Stimulated activated naive CD8-positive, alpha-beta T cell treated with anti-CD3 and anti-CD28 coated beads, Interleukin-15, Interleukin-2, amounts not matched to agents 100 ng/mL and 50 ng/mL, for 24 hours (primary cell): ENCODE measurements at regions not wholly inside any gene's neighbourhood (a gene's known extent, or its start where the extent isn't known, plus 50 kb on each side); places are given as distances from the start of the nearest gene placed in this dataset.

Experiments used
- H3K27ac Mint-ChIP-seq: one replicate; pipeline ENCODE4 v1.8.0; 2021; ENCODE audit warnings: mild to moderate bottlenecking, mixed read lengths
- H3K27me3 Mint-ChIP-seq: one replicate; pipeline ENCODE4 v1.8.0; 2021; ENCODE audit warnings: mixed read lengths
- H3K36me3 Mint-ChIP-seq: one replicate; pipeline ENCODE4 v1.8.0; 2021; ENCODE audit warnings: low read depth, mixed read lengths
- H3K4me1 Mint-ChIP-seq: one replicate; pipeline ENCODE4 v1.8.0; 2021; ENCODE audit warnings: low read depth, mixed read lengths
- H3K4me3 Mint-ChIP-seq: one replicate; pipeline ENCODE4 v1.8.0; 2021; ENCODE audit warnings: mild to moderate bottlenecking, mixed read lengths
- H3K9me3 Mint-ChIP-seq: one replicate; pipeline ENCODE4 v1.8.0; 2021; ENCODE audit warnings: mixed read lengths

DNA sequence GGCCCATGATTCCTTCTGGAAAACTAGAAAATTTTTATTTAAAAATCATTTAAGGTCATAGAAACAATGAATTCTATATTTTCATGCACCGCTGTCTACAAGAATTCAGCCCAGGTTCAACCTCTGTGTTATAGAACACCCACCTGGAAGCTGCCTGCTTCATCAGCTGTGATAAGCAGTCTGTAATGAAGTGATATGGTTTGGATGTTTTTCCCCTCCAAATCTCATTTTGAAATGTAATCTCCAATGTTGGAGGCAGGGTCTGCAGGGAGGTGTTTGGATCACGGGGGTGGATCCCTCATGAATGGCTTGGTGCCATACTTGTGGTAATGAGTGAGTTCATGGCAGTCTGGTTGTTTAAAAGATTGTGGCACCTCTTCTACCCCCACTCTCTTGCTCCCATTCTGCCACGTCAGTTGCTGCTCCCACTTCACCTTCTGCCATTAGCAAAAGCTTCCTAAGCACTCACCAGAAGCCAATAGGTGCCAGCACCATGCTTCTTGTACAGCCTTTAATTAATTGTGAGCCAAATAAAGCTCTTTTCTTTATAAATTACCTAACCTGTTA lies 55.6 kb downstream of the MRPL32 start:
- Mint-ChIP-seq H3K27ac (no peak overlapping the region), H3K4me3 (no peak overlapping the region), H3K27me3 (peaks cover 29% of the 10 kb centered on the region), H3K9me3 (peaks cover 8% of the 10 kb centered on the region), H3K4me1 (no peaks in the 10 kb centered on the region), H3K36me3 (no peaks in the 10 kb centered on the region)

DNA sequence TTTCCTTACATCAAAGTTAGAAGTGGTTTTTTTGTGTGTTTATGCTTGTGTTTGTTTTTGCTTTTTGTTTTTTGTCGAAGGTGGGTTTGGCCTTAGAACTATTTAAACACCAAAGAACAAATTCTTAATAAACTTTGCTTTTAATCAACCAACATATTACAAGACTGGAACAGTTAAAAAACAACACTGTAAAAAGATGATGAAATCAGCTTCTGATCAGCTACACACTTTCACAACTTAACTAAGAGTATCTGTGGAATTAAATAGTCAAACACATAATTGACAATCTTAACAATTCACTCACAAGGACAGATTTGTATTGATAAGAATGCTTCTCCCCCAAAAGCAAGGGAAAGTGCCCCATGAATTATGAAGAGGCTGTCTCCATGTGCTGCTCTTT lies 58.8 kb downstream of the MRPL32 start:
- Mint-ChIP-seq H3K9me3 (no peaks in the 10 kb centered on the region), H3K27ac (no peak overlapping the region), H3K4me3 (no peak overlapping the region), H3K4me1 (no peaks in the 10 kb centered on the region), H3K36me3 (no peaks in the 10 kb centered on the region), H3K27me3 (peaks cover 27% of the 10 kb centered on the region)

DNA sequence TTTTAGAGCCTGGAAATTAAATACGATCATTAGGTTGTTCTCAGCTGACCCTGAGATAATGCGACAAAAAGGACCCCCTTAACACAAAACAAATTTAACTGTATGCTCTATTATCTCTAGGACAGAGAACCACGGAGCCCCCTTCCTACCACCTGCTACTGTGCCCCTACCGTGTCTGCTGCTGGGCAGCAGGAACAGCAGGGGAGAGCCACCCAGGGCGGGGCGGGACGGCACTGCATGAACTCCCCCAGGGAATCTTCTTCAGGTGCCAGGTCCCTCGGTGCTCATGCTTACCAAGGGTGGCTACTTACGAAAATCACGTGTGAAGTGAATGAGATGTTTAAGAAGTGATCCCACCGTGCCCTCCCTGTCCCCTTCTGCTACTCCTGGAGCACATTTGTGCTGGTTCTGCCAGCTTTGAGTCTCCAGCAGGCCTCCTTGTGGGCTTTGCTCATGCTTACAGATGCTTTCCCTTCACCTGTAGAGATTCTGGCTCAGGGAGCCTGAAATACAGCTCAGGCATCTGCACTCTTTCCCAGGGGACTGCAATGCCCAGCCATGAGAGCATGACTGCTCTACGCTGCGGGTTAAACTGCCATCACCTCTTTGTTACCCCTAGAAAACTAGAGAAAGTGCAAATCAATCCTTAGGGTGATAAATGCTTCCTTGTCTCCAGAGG lies 59.9 kb downstream of the MRPL32 start:
- no peak overlapping the region for H3K27ac Mint-ChIP-seq
- no peaks in the 10 kb centered on the region for H3K36me3 Mint-ChIP-seq
- H3K4me1 Mint-ChIP-seq: no peaks in the 10 kb centered on the region
- H3K4me3 Mint-ChIP-seq: no peak overlapping the region
- H3K9me3 Mint-ChIP-seq: no peaks in the 10 kb centered on the region
- peaks cover 17% of the 10 kb centered on the region for H3K27me3 Mint-ChIP-seq

DNA sequence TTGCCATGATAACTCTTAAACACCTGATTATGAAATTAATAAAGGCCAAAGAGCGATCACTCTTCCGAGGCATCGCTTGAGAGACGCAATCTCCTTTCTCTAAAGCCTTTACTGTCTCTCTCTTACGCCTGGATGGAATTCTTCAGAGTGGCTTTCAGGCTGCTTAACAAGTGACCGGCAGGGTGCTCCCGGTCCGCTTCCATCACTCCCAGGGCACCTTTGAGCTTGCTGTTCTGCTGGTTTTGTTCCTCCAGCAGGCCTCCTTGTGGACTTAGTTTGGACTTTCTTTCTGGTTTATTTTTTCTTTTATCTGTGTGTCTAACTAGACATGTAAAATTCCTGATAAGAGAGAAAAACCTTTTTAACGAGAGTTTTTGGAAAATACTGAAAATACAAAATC lies 60.9 kb downstream of the MRPL32 start:
- Mint-ChIP-seq H3K4me1 (no peaks in the 10 kb centered on the region), H3K36me3 (no peaks in the 10 kb centered on the region), H3K9me3 (no peaks in the 10 kb centered on the region), H3K27me3 (peaks cover 16% of the 10 kb centered on the region), H3K27ac (no peak overlapping the region), H3K4me3 (no peak overlapping the region)

DNA sequence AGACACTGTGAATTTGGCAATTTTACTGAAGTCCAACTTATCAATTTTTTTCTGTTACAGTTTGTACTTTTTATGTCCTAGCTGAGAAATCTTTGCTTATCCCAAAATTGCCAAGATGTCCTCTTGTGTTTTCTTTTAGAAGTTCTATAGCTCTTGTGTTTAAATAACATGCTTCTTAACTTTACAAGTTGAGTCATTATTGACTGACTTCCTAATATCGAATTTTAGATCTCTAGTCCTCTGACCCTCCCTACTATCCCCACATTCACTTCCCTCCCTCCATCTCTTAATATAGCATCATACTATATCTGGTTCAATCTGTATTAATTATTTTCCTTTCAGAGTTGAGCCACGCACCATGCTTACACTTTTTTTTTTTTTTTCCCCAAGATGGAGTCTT lies 61.9 kb downstream of the MRPL32 start:
- Mint-ChIP-seq H3K4me3 (no peak overlapping the region), H3K27ac (no peak overlapping the region), H3K36me3 (no peaks in the 10 kb centered on the region), H3K9me3 (no peaks in the 10 kb centered on the region), H3K4me1 (no peaks in the 10 kb centered on the region), H3K27me3 (peaks cover 9% of the 10 kb centered on the region)

DNA sequence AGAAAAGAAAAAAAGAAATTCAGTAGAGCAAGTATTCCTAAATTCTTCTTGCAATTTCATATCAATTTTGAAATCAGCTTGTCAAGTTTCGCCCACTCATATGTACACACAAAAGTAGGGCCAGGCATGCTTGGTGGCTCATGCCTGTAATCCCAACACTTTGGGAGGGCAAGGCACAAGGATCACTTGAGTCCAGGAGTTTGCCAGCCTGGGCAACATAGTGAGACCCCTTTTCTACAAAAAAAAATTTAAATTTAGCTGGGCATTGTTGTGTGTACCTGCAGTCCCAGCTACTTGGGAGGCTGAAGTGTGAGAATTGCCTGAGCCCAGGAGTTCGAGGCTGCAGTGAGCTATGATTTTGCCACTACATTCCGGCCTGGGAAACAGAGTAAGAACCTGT lies 65.4 kb downstream of the MRPL32 start:
- H3K9me3 Mint-ChIP-seq: no peaks in the 10 kb centered on the region
- peaks cover 8% of the 10 kb centered on the region for H3K27me3 Mint-ChIP-seq
- no peak overlapping the region for H3K27ac Mint-ChIP-seq

DNA sequence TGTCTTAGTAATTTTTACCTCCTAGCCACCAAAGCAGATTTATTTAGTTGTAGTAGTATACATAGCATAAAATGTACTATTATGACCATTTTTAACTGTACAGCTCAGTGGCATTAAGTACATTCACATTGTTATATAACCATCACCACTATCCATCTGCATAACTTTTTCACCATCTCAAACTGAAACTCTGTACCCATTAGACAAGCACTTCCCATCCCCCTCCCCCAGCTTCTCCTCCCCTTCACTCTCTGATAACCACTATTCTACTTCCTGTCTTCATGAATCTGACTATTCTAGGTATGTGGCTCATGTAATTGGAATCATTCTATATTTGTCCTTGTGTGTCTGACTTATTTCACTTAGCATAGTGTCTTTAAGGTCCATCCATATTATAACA lies 71.9 kb downstream of the MRPL32 start:
- Mint-ChIP-seq H3K4me1 (peaks cover 7% of the 10 kb centered on the region), H3K9me3 (no peaks in the 10 kb centered on the region), H3K27ac (no peak overlapping the region), H3K4me3 (no peak overlapping the region), H3K27me3 (peaks cover 32% of the 10 kb centered on the region), H3K36me3 (no peaks in the 10 kb centered on the region)

More for the DNA sequence above, 65.4 kb downstream of the MRPL32 start:
- no peak overlapping the region for H3K4me3 Mint-ChIP-seq
- no peaks in the 10 kb centered on the region for H3K36me3 Mint-ChIP-seq
- H3K4me1 Mint-ChIP-seq: no peaks in the 10 kb centered on the region

DNA sequence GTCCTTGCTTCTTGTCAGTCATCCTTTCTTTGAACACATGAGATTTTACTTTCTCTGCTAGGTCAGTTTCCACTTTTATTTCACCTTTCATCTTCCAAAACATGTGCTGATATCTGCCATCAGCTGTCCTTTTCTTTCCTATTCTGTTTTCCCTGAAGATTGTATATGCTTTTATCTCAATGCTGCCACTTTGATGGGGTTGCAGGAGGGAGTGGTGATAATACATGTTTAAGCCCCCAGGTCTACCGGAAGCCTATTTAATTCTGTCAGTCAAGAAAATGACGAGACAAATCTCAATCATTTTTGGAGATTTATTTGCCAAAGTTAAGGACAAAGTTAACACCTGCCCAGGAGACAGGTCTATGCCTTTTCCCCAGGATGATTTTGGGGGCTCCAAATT lies 73.8 kb downstream of the MRPL32 start:
- H3K4me1 Mint-ChIP-seq: peaks cover 7% of the 10 kb centered on the region
- H3K9me3 Mint-ChIP-seq: no peaks in the 10 kb centered on the region
- H3K4me3 Mint-ChIP-seq: no peak overlapping the region
- H3K27me3 Mint-ChIP-seq: peaks cover 28% of the 10 kb centered on the region
- no peaks in the 10 kb centered on the region for H3K36me3 Mint-ChIP-seq
- no peak overlapping the region for H3K27ac Mint-ChIP-seq

DNA sequence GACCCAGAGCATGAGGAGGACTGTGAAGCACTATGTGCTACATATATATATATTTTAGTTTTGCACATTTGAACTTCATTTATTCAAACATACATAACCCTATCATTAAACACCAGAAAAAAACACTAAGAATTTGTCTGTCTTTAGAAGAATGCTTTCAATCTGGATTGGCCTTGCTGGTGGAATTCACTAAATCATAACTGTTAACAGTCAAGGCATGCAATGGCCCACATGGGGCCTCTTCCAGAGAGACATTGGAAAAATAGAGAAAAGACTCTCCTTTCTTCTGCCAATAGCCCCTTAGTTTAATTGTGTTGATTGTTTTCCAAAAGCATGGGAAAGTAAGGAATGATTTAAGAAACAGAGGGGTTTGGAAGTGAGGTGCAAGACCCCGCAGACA lies 77.9 kb downstream of the MRPL32 start:
- Mint-ChIP-seq H3K36me3 (no peaks in the 10 kb centered on the region), H3K27ac (no peak overlapping the region), H3K9me3 (peaks cover 9% of the 10 kb centered on the region), H3K27me3 (peaks cover 31% of the 10 kb centered on the region), H3K4me1 (no peaks in the 10 kb centered on the region), H3K4me3 (no peak overlapping the region)

DNA sequence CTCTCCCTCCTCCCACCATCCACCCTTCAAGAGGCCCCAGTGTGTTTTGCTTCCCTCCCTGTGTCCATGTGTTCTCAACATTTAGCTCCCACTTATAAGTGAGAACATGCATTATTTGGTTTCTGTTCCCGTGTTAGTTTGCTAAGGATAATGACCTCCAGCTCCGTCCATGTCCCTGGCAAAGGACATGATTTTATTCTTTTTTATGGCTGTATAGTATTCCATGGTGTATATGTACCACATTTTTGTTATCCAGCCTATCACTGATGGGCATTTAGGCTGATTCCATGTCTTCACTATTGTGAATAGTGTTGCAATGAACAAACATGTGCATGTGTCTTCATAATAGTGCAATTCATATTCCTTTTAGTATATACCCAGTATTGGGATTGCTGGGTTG lies 79.7 kb downstream of the MRPL32 start:
- Mint-ChIP-seq H3K36me3 (no peaks in the 10 kb centered on the region), H3K4me3 (no peak overlapping the region), H3K4me1 (no peaks in the 10 kb centered on the region), H3K27ac (no peak overlapping the region), H3K27me3 (peaks cover 24% of the 10 kb centered on the region), H3K9me3 (peaks cover 9% of the 10 kb centered on the region)

DNA sequence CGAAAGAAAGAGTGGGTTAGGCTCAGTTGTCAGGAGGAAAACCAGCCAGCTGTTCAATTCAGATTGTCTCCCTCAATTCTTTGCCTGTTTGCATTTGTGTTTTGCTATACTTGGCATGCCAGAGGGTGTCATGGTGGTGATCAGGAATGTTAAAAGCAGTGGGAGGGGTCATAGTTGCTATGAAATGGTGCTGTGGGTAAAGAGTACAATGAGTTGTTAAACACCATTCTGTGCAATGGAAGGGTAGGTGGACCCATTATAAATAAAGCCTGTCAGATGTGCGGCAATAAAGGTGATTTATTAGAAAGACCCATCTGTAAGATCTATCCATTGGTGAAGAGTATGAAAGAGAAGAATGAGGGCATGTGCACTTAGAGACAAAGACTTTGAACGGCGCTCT lies 82.2 kb downstream of the MRPL32 start:
- no peak overlapping the region for H3K27ac Mint-ChIP-seq
- H3K27me3 Mint-ChIP-seq: peaks cover 30% of the 10 kb centered on the region
- no peaks in the 10 kb centered on the region for H3K4me1 Mint-ChIP-seq
- H3K4me3 Mint-ChIP-seq: no peak overlapping the region
- no peaks in the 10 kb centered on the region for H3K36me3 Mint-ChIP-seq
- peaks cover 9% of the 10 kb centered on the region for H3K9me3 Mint-ChIP-seq

DNA sequence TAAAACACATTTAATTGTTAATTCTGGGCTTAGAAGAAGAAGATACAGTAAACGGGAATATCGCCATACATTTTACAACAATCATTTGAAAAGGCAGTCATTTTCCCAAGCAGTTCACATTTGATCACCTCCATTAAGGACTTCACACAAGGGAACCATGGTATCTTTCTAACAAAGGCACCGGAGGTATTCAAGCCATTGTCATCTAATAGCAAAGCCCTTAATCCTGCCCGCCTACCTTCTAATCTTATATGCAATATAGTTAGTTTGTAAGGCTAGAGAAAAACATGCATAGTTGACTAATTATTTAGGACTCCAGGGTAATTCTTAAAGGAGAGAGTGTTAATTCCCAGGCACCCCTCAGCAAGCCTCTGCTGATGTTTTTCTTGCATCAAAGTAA lies 83.1 kb downstream of the MRPL32 start:
- Mint-ChIP-seq H3K27me3 (peaks cover 30% of the 10 kb centered on the region), H3K4me1 (no peaks in the 10 kb centered on the region), H3K4me3 (no peak overlapping the region), H3K27ac (no peak overlapping the region), H3K9me3 (peaks cover 9% of the 10 kb centered on the region), H3K36me3 (no peaks in the 10 kb centered on the region)

DNA sequence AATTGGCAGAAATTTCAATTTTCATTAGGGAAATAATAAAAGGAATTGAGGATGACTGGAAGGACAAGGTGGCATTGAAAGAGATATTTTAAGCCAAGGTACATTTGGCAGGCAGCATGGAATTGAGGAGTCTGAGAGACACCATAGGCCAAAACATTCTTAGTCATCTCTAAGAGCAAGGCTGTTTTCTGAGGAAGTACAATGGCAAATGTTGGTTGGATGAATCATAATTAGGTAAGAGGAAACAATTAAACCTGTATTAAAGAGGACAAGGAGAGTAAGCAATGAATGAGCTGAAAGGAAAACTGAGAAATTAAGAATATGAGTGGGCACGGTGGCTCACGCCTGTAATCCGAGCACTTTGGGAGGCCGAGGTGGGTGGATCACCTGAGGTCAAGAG lies 86.3 kb downstream of the MRPL32 start:
- Mint-ChIP-seq H3K36me3 (no peaks in the 10 kb centered on the region), H3K4me1 (no peaks in the 10 kb centered on the region), H3K27me3 (peaks cover 14% of the 10 kb centered on the region), H3K4me3 (no peak overlapping the region), H3K9me3 (no peaks in the 10 kb centered on the region), H3K27ac (no peak overlapping the region)

DNA sequence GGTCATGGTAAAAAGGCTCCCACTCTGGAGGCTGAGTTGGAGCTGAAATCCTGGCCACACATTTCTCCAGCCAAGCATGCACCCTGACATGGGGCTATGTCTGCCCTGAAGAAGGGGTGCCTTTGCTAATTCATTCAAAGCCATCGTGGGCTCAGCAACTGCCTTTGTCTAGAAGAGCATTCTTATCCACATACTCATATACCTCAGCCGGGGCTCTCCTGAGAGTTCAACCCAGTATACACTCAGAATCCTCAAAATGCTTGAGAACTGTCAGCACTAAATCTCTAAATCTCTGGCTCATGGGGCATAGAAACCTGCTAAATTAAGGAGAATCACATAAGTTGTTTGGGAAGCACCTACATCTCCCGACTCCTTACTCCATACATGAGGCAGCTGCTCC lies 89.3 kb downstream of the MRPL32 start:
- peaks cover 6% of the 10 kb centered on the region for H3K27me3 Mint-ChIP-seq

DNA sequence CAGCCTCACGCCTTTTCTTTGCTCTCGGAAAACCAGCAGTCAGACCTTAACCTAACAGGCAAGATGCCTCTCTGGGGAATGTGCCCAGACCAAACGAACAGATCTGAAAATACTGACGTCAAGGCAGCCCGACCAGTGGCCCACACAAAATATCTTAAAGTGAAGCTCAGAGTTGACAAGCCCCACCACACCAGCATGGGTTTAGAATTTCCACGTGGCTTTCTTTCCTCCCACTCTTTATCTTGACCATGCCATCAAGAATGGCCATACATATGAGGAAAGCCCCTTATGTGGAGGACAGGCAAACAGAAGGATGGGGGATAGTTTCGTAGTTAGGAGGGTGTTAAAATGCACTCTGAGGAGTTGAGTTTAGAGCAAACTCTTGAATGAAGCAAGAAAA lies 89.8 kb downstream of the MRPL32 start:
- Mint-ChIP-seq H3K27ac (no peak overlapping the region), H3K27me3 (peaks cover 6% of the 10 kb centered on the region), H3K4me3 (no peak overlapping the region), H3K4me1 (no peaks in the 10 kb centered on the region), H3K36me3 (no peaks in the 10 kb centered on the region), H3K9me3 (no peaks in the 10 kb centered on the region)

More for the DNA sequence above, 89.3 kb downstream of the MRPL32 start:
- Mint-ChIP-seq H3K27ac (no peak overlapping the region), H3K36me3 (no peaks in the 10 kb centered on the region), H3K9me3 (no peaks in the 10 kb centered on the region), H3K4me3 (no peak overlapping the region), H3K4me1 (no peaks in the 10 kb centered on the region)

DNA sequence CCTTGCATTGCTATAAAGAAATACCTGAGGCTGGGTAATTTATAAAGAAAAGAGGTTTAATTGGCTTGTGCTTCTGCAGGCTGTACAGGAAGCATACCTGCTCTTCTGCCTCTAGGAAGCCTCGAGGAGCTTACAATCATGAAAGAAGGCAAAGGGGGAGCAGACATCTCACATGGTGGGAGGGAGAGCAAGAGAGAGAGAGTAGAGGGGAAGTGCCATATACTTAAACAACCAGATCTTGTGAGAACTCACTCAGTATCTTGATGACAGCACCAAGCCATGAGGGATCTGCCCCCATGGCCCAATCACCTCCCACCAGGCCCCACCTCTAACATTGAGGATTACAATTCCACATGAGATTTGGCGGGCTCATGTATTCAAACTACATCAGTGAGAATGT lies 79.1 kb upstream of the HECW1 start:
- Mint-ChIP-seq H3K4me1 (no peaks in the 10 kb centered on the region), H3K27ac (no peak overlapping the region), H3K27me3 (peaks cover 4% of the 10 kb centered on the region)

More for the DNA sequence above, 79.1 kb upstream of the HECW1 start:
- no peaks in the 10 kb centered on the region for H3K9me3 Mint-ChIP-seq
- H3K4me3 Mint-ChIP-seq: no peak overlapping the region
- no peaks in the 10 kb centered on the region for H3K36me3 Mint-ChIP-seq
